ENCODE measurements at regions not wholly inside any gene's neighbourhood (a gene's known extent, or its start where the extent isn't known, plus 50 kb on each side); places are given as distances from the start of the nearest gene placed in this dataset.
A peak's percentile ranks its signal among the peaks of the same experiment; 100 is the strongest.

DNA sequence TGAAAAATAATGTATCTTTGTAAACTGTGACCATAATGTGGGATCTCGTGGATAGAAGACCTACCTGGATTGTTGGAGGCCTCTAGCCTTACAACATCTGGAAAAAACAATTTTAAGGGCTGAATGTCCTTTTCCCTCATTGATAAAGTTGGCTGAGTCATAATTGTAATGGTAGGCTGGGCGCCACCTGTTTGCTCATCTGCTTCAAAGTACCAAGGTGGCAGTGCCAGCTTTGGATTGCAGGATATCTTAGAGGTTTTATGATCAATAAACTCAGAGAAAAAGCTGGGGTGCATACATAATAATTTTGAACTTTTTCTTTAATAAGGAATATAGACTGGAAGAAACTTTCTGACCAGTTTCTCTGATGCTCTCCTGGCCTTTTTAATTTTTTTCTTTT is 653.4 kb downstream of the MMUT start:
- Histone ChIP-seq H3K9ac (ENCODE audit: low read length) (no peak overlapping the region), H3K9me3 (ENCODE audit: control insufficient read depth in 1 of 2, insufficient read depth in 1 of 2, low read depth in 1 of 2, low read length in 2 of 2) (no peaks in the 10 kb centered on the region), H3K27me3 (ENCODE audit: insufficient read depth, low read length) (no peaks in the 10 kb centered on the region), H3K79me2 (ENCODE audit: insufficient read depth, low read length) (no peaks in the 10 kb centered on the region), H3K36me3 (ENCODE audit: control insufficient read depth in 1 of 2, insufficient read depth in 2 of 2, low read length in 2 of 2) (no peaks in the 10 kb centered on the region), H3K9me2 (ENCODE audit: insufficient read depth) (0 out of 2 replicates have a peak, but pooled peaks cover 4% of the 10 kb centered on the region), H3K4me2 (ENCODE audit: low read length) (no peak overlapping the region), H4K20me1 (ENCODE audit: insufficient read depth) (no peaks in the 10 kb centered on the region), H3K4me3 (replicated peaks in 1 of 2; ENCODE audit: low read depth in 1 of 2, low read length in 2 of 2) (no peak overlapping the region), H2AFZ (ENCODE audit: low read depth, low read length, poor library complexity, severe bottlenecking) (peak overlapping the region; percentile 31), H3K27ac (ENCODE audit: low read depth, low read length) (no peak overlapping the region), H3K4me1 (ENCODE audit: control insufficient read depth in 1 of 2, insufficient read depth in 2 of 2, low read length in 2 of 2) (no peaks in the 10 kb centered on the region)
- no peak for DNase-seq (ENCODE audit: low read depth, low spot score)
- RAD21 ChIA-PET (ENCODE audit: low non-redundant PET in 1 of 2, low total read pairs in 2 of 2, uncharacterized antibody in 2 of 2, unreplicated experiment in 2 of 2) = no interaction called here
- no TSS peak for BruUV-seq (replicated peaks)
- TF ChIP-seq RAD21 (IDR thresholded peaks at IDR 0.05; ENCODE audit: low read depth) (no peak), TCF7L2 (IDR thresholded peaks at IDR 0.05; ENCODE audit: borderline replicate concordance, extremely low read depth, insufficient read depth, insufficient read length) (no peak), SIN3A (IDR thresholded peaks at IDR 0.05; ENCODE audit: low read depth) (no peak), SRF (IDR thresholded peaks at IDR 0.05; ENCODE audit: low read depth) (no peak), MAX (IDR thresholded peaks at IDR 0.05) (no peak), ELF1 (IDR thresholded peaks at IDR 0.05; ENCODE audit: borderline replicate concordance, low read depth) (no peak), EZH2 (IDR thresholded peaks at IDR 0.05) (no peak), SP1 (IDR thresholded peaks at IDR 0.05; ENCODE audit: low read depth) (no peak), ZNF274 (IDR thresholded peaks at IDR 0.05; ENCODE audit: low read depth, low read length) (no peak)
- TF ChIP-seq, protein P1, sequence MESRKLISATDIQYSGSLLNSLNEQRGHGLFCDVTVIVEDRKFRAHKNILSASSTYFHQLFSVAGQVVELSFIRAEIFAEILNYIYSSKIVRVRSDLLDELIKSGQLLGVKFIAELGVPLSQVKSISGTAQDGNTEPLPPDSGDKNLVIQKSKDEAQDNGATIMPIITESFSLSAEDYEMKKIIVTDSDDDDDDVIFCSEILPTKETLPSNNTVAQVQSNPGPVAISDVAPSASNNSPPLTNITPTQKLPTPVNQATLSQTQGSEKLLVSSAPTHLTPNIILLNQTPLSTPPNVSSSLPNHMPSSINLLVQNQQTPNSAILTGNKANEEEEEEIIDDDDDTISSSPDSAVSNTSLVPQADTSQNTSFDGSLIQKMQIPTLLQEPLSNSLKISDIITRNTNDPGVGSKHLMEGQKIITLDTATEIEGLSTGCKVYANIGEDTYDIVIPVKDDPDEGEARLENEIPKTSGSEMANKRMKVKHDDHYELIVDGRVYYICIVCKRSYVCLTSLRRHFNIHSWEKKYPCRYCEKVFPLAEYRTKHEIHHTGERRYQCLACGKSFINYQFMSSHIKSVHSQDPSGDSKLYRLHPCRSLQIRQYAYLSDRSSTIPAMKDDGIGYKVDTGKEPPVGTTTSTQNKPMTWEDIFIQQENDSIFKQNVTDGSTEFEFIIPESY (IDR thresholded peaks at IDR 0.05; ENCODE audit: extremely low read depth, insufficient replicate concordance, low read length) = no peak
- TF ChIP-seq, protein P2, sequence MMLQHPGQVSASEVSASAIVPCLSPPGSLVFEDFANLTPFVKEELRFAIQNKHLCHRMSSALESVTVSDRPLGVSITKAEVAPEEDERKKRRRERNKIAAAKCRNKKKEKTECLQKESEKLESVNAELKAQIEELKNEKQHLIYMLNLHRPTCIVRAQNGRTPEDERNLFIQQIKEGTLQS (IDR thresholded peaks at IDR 0.05) = no peak
- intact Hi-C loops (cut with micrococcal nuclease) = no loop called here
- POLR2A ChIA-PET = interaction anchor here (1.0 kb wide), 1 partner anchor 17 kb away, joined by 3 read pairs; no protein-coding TSS in a partner anchor
- ATAC-seq = no peak
- CTCF ChIA-PET = no interaction called here
